GM10266 (cell line): ENCODE measurements at regions not wholly inside any gene's neighbourhood (a gene's known extent, or its start where the extent isn't known, plus 50 kb on each side); places are given as distances from the start of the nearest gene placed in this dataset.
"Not testable (repeated sequence)": the region's sequence is repeated elsewhere in the genome, so short reads cannot be mapped to it uniquely, and the experiment has no call there.

Source experiments
- DNase-seq: peaks from one replicate; pipeline ENCODE4 v3.0.0; 2012; ENCODE audit errors: extremely low spot score
- TF ChIP-seq, protein P1 (sequence below): IDR thresholded peaks from 2 replicates; pipeline ENCODE4 v1.5.1; 2012; ENCODE audit warnings: mild to moderate bottlenecking, low read depth; ENCODE audit not compliant: control insufficient read depth, insufficient read depth; ENCODE audit errors: missing control alignments

DNA sequence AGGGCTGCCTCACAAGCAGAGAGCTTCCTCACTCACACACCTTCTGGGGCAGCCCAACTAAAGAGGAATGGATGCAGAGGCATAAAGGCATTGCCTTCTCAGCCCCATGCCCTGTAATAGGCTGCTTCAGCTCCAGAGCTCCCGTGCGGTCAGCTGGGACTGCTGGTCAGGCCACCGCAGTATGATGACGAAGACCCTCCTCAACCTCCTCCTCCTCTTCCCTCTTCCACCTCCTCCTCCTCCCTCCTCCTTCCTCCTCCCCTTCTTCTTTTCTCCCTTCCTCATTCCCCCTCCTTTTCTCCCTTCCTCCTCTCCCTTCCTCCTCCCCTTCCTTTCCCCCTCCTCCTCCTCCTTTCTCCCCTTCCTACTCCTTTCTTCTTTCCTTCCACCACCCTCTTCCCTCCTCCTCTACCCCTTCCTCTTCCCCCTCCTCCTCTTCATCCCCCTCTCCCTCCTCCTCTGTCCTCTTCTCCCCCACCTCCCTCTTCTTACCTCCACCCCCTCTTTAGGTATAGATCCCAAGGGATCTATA is 465.3 kb upstream of the CDH4 start:
- no peak for DNase-seq
- TF ChIP-seq, protein P1, sequence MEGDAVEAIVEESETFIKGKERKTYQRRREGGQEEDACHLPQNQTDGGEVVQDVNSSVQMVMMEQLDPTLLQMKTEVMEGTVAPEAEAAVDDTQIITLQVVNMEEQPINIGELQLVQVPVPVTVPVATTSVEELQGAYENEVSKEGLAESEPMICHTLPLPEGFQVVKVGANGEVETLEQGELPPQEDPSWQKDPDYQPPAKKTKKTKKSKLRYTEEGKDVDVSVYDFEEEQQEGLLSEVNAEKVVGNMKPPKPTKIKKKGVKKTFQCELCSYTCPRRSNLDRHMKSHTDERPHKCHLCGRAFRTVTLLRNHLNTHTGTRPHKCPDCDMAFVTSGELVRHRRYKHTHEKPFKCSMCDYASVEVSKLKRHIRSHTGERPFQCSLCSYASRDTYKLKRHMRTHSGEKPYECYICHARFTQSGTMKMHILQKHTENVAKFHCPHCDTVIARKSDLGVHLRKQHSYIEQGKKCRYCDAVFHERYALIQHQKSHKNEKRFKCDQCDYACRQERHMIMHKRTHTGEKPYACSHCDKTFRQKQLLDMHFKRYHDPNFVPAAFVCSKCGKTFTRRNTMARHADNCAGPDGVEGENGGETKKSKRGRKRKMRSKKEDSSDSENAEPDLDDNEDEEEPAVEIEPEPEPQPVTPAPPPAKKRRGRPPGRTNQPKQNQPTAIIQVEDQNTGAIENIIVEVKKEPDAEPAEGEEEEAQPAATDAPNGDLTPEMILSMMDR = no peak

DNA sequence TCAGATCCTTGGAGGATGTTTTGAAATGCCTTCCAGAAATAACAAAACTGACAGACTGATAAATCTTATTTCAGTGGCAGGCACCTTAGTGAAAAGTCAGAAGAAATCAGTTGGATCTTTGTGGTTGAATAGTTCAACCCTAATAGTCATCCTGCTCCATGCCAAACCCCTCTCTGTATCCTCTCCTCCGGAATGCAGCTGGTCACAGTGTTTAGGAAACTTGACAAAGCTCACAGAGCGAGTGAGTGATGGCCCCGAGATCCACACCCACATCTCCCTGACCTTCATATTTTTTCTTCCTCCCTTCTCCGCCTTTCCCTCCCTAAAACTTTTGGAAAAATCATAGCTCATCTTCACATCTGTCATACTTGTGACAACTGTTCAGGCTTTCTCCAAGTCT is 464.8 kb upstream of the CDH4 start:
- DNase-seq = no peak
- TF ChIP-seq, protein P1 = no peak

DNA sequence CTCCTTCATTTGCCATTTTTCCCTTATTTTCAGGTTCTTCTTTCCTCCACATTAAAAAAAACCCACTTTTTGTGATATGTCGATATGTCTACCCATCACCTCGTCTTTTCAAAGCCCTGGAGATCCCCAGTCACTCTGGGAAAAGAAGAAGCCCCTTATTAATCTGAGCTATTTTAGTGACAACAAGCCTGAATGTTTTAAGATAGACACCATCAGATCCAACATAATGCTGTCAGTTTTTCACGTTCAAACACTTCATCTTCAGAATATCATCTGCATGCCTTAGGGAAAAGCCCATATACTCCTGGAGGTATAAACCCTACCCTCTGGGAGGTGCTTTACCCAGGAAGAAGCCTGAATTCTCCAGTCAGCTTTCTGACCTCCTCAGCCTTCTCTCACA is 464.0 kb upstream of the CDH4 start:
- TF ChIP-seq, protein P1 = no peak

DNA sequence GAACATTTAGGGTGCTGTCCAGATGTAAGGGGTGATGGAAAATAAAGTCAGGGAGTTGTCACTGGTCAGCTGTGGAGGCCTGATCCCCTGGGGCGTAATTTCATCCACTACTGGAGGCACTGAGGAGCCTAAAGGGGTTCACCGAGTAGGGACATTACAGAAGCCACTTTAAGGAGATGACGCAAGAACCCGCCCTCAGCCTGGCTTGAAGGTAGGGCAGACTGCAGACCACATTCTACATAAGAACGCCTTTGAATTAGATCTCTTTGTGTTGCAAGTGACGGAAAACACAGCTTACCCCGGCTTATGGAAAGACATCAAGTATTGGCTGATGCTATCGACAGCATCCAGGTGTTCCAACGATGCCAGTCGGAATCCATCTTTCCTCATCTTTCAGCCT is 462.7 kb upstream of the CDH4 start:
- TF ChIP-seq, protein P1 = no peak
- no peak for DNase-seq

More for the DNA sequence above, 464.0 kb upstream of the CDH4 start:
- DNase-seq = no peak

DNA sequence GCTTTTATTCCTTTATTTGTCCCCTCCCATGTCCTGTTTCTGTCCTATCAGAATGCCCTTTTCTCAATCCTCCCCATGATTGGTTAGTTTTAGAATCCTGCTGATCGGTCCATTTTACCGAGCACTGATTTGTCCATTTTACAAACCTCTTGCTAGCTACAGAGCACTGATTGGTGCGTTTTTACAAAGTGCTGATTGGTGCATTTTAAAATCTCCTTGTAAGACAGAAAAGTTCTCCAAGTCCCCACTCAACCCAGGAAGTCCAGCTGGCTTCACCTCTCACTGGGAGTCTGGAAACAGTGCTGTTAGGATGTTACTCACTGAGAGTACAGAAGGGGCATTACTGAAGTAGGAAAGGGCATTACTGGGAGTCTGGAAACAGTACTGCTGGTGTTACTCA is 461.7 kb upstream of the CDH4 start:
- not testable (repeated sequence) for DNase-seq

DNA sequence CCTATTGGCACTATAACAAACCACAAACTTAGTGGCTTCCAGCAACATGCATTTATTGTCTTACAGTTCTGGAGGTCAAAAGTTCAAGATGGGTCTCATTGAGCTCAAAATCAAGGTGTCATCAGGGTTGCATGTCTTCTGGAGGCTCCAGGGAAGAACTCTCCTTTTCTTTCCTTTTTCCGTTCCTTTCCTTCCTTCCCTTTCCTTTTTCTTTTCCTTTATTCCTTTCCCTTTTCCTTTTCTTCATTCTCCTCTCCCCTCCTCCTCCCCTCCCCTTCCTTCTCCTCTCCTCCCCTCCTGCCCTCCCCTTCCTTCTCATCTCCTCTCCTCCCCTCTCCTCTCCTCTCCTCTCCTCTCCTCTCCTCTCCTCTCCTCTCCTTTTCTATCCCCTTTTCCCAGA is 460.2 kb upstream of the CDH4 start:
- DNase-seq = no peak
- TF ChIP-seq, protein P1 = no peak

DNA sequence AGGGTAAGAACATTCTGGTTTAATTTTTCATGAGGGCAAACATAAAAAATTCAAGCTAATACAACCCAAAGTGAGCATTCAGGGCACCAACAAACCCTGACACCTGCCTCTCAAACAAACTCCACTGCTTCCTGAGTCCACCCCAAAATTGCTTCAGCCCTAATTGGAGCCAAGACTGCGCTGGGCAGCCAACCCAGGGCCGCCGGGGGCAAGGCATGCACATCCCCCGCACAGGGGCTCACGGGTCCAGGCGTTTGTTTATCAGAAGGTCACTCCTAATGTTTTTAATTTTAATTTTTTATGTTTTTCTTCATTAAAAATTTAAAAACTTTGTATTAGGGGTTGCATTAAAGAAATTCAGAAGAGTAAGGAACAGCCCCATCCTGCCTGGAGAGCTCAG is 459.1 kb upstream of the CDH4 start:
- DNase-seq = no peak
- TF ChIP-seq, protein P1 = no peak

DNA sequence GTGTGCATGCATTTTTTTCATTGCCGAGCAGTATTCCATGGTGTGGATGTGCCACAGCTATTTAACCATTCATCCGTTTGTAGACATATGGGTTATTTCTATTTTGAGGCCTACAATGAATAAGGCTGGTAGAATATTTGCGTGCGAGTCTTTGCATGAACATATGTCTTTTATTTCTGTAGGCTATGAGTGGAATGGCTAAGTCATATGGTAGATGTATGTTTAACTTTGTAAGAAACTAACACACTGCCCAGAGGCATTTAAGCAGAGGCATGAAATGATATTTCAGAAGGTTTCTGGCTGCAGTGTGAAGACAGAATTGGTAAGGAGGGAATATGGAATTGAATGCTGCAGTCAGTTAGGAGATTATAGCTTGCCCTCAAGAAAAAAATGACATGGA is 457.4 kb upstream of the CDH4 start:
- DNase-seq = no peak
- TF ChIP-seq, protein P1 = no peak
